ENCODE measurements at regions not wholly inside any gene's neighbourhood (a gene's known extent, or its start where the extent isn't known, plus 50 kb on each side); places are given as distances from the start of the nearest gene placed in this dataset.

DNA sequence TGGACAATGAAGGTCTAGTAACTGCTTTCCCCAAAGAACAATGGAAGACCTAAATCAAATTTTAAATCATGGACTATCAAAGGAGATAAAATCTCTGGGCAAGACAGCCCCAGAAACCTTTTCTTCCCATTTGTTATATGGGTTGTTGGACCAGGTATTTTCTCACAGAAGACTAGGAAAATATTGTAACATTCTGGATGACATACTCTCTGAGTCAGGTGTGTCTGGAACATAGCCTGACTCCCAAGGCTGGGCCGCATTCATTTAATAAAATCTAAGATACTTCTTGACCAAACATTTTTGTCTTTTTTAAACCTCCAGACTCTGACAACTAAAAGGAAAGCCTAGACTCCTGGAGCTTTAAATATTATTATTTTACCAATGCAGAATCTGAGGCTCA is 87.9 kb downstream of the ATP23 start:
- no peak overlapping the region for H3K4me3 ChIP-seq (ENCODE audit: low read depth, low read length)
- TF ChIP-seq, protein P1, sequence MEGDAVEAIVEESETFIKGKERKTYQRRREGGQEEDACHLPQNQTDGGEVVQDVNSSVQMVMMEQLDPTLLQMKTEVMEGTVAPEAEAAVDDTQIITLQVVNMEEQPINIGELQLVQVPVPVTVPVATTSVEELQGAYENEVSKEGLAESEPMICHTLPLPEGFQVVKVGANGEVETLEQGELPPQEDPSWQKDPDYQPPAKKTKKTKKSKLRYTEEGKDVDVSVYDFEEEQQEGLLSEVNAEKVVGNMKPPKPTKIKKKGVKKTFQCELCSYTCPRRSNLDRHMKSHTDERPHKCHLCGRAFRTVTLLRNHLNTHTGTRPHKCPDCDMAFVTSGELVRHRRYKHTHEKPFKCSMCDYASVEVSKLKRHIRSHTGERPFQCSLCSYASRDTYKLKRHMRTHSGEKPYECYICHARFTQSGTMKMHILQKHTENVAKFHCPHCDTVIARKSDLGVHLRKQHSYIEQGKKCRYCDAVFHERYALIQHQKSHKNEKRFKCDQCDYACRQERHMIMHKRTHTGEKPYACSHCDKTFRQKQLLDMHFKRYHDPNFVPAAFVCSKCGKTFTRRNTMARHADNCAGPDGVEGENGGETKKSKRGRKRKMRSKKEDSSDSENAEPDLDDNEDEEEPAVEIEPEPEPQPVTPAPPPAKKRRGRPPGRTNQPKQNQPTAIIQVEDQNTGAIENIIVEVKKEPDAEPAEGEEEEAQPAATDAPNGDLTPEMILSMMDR (conservative IDR thresholded peaks at IDR 0.05; ENCODE audit: low read depth, low read length): no peak

DNA sequence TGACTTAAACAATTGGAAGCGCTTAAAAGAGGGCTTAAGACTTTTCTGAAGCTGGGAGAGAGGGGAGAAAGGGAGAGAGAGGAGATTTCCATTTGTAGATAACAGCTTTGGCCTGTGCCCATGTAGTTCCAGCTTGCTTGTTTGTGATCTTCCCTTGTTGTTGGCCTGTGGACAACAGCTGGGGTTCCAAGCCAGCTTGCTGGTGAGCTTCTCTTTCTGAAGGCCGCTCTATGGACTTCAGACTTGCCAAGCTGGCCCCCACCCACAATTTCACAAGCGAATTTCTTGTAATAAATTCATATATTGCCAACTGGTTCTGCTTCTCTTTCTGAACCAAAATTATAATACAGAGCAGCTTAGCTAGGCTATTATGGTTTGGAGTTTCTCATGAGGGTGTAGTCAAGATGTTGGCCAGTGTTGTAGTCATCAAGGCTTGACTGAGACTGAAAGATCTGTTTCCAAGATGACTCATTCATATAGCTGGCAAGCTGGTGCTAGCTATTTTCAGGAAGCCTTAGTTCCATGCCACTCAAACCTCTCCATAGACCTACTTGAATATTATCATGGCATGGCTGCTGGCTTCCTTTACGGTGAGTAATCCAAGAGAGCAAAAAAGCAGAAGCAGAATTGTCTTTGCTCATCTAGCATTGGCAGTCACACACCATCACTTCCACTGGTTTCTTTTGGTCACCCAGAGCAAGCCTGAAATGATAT is 89.4 kb downstream of the ATP23 start:
- peak; percentile 11 for DNase-seq (ENCODE audit: low read depth)
- TF ChIP-seq, protein P1 (conservative IDR thresholded peaks at IDR 0.05; ENCODE audit: low read depth, low read length): no peak

More for the DNA sequence above, 87.9 kb downstream of the ATP23 start:
- no peak for DNase-seq (ENCODE audit: low read depth)

DNA sequence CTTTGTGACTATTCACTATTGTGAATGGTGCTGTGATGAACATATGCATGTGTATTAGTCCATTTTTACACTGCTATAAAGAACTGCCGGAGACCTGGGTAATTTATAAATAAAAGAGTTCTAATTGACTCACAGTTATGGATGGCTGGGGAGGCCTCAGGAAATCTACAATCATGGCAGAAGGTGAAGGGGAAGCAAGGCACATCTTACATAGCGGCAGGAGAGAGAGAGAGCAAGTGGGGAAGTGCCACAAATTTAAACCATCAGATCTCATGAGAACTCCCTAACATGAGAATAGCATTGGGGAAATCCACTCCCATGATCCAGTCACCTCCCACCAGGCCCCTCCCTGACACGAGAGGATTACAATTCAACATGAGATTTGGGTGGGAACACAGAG is 90.8 kb downstream of the ATP23 start:
- no peak overlapping the region for H3K4me3 ChIP-seq (ENCODE audit: low read depth, low read length)
- TF ChIP-seq, protein P1 (conservative IDR thresholded peaks at IDR 0.05; ENCODE audit: low read depth, low read length): no peak
- no peak for DNase-seq (ENCODE audit: low read depth)

More for the DNA sequence above, 89.4 kb downstream of the ATP23 start:
- no peak overlapping the region for H3K4me3 ChIP-seq (ENCODE audit: low read depth, low read length)

DNA sequence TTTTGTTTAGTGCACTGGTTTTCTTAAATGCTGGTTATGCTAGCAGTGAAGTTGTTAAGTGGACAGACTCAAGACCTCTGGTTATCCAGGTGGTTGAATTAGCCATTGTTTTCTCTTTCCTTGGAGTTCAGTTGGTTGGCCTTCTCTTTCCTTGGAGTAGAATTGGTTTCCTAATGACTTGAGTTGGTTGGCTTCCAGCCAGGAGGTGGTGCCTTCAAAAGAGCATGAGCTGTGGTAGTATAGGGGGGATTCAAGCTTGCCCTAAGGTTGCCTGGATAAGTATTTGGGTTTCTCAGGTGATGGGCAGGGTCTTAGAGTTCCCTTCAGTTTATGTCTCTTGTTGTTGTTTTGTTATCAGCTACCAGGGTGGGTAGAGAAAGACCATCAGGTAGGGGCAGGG is 92.5 kb downstream of the ATP23 start:
- no peak for DNase-seq (ENCODE audit: low read depth)
- TF ChIP-seq, protein P1 (conservative IDR thresholded peaks at IDR 0.05; ENCODE audit: low read depth, low read length): no peak

DNA sequence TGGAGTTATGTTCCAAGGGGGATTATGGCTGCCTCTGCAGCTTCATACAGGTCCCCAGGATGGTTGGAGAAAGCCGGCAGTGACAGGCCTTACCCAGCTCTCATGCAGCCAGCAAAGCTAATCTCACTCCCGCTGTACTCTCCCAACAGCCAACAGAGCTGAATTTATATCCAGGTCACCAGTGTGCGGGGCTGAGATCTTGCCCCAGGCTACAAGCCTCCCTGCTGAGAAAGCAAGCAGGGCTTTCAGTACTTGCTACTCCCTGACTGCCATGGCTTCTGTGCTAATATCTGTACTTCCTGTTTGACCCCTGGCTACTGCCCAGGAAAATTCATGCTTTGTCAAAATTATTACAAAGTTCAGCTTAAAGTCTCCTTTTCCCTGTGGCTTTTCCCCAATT is 92.9 kb downstream of the ATP23 start:
- DNase-seq (ENCODE audit: low read depth): peak; percentile 43
- TF ChIP-seq, protein P1 (conservative IDR thresholded peaks at IDR 0.05; ENCODE audit: low read depth, low read length): no peak

More for the DNA sequence above, 92.5 kb downstream of the ATP23 start:
- no peak overlapping the region for H3K4me3 ChIP-seq (ENCODE audit: low read depth, low read length)

DNA sequence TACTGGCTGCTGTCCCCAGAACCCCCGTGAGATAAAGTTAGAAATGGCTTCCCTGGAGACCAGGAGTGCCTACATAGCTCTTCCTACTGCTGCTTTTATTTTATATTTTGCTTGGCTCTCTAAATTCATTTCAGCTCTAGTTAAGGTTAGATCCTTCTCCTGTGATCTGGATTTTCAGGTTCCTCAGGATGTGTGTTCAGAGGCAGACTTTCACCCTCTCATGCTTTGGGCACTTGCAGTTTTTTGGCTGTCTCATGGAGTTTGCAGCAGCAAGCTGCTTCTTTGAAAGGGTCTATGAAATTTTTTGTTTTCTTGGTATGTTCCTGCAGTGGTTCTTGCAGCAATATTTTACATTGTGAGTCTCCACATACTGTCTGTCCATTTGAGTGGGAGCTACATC is 93.3 kb downstream of the ATP23 start:
- no peak for DNase-seq (ENCODE audit: low read depth)
- H3K4me3 ChIP-seq (ENCODE audit: low read depth, low read length): no peak overlapping the region
- TF ChIP-seq, protein P1 (conservative IDR thresholded peaks at IDR 0.05; ENCODE audit: low read depth, low read length): no peak

More for the DNA sequence above, 92.9 kb downstream of the ATP23 start:
- no peak overlapping the region for H3K4me3 ChIP-seq (ENCODE audit: low read depth, low read length)

DNA sequence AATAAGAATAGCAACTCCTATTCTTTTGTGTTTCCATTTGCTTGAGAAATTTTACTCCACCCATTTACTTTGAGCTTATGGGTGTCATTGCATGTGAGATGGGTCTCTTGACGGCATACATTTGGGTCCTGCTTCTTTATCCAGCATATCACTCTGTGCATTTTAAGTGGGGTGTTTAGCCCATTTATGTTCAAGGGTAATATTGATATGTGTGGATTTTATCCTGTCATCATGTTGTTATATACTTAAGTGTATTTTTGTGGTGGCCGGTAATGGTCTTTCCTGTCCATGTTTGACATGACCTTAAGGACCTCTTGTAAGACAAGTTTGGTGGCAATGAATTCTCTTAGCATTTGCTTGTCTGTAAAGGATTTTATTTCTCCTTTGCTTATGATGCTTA is 100.1 kb downstream of the ATP23 start:
- no peak overlapping the region for H3K4me3 ChIP-seq (ENCODE audit: low read depth, low read length)
- DNase-seq (ENCODE audit: low read depth): no peak
- TF ChIP-seq, protein P1 (conservative IDR thresholded peaks at IDR 0.05; ENCODE audit: low read depth, low read length): no peak
